H9 (cell line): ENCODE measurements at regions not wholly inside any gene's neighbourhood (a gene's known extent, or its start where the extent isn't known, plus 50 kb on each side); places are given as distances from the start of the nearest gene placed in this dataset.

ENCODE experiments used
- DNase-seq: peaks from one replicate; pipeline ENCODE4 v3.0.0-alpha.2; 2017
- H2AFZ ChIP-seq: one replicate; pipeline ENCODE4 v1.6.1; 2013; ENCODE audit warnings: mild to moderate bottlenecking, low read length, control low read depth, moderate library complexity
- H2AK5ac ChIP-seq: 2 replicates; pipeline ENCODE4 v1.6.1; 2013; ENCODE audit warnings: low read length, control low read depth, mixed read lengths; ENCODE audit not compliant: insufficient read length
- H2BK120ac ChIP-seq: one replicate; pipeline ENCODE4 v1.6.1; 2013; ENCODE audit warnings: low read depth, mild to moderate bottlenecking, low read length, control low read depth, inconsistent platforms; ENCODE audit not compliant: poor library complexity, severe bottlenecking
- H2BK12ac ChIP-seq: 2 replicates; pipeline ENCODE4 v1.6.1; 2013; ENCODE audit warnings: low read length, control low read depth, mixed read lengths, low read depth; ENCODE audit not compliant: insufficient read length
- H2BK15ac ChIP-seq: 2 replicates; pipeline ENCODE4 v1.6.1; 2013; ENCODE audit warnings: low read depth, low read length, control low read depth
- H2BK20ac ChIP-seq: one replicate; pipeline ENCODE4 v1.6.1; 2013; ENCODE audit warnings: low read depth, mild to moderate bottlenecking, low read length, control low read depth, inconsistent platforms; ENCODE audit not compliant: poor library complexity, severe bottlenecking
- H2BK5ac ChIP-seq: 2 replicates; pipeline ENCODE4 v1.6.1; 2013; ENCODE audit warnings: low read length, control low read depth, mixed read lengths; ENCODE audit not compliant: insufficient read length
- H3K14ac ChIP-seq: 2 replicates; pipeline ENCODE4 v1.6.1; 2013; ENCODE audit warnings: low read length, control low read depth; ENCODE audit not compliant: insufficient read depth
- H3K18ac ChIP-seq: 2 replicates; pipeline ENCODE4 v1.6.1; 2013; ENCODE audit warnings: low read depth, mild to moderate bottlenecking, mixed read lengths, low read length, control low read depth; ENCODE audit not compliant: insufficient read length
- H3K23ac ChIP-seq: 2 replicates; pipeline ENCODE4 v1.6.1; 2013; ENCODE audit warnings: low read length, control low read depth, mixed read lengths, low read depth; ENCODE audit not compliant: insufficient read length
- H3K23me2 ChIP-seq: 2 replicates; pipeline ENCODE4 v1.6.1; 2013; ENCODE audit warnings: low read depth, mild to moderate bottlenecking, mixed read lengths, low read length, control low read depth; ENCODE audit not compliant: insufficient read length, poor library complexity, severe bottlenecking
- H3K27ac ChIP-seq: 2 replicates; pipeline ENCODE4 v1.5.1; 2013; ENCODE audit warnings: low read length, control low read depth, mixed read lengths, low read depth; ENCODE audit not compliant: insufficient read length
- H3K27me3 ChIP-seq: 2 replicates; pipeline ENCODE4 v1.6.1; 2013; ENCODE audit warnings: low read length, control low read depth, inconsistent platforms; ENCODE audit not compliant: insufficient read depth
- H3K4ac ChIP-seq: 2 replicates; pipeline ENCODE4 v1.6.1; 2013; ENCODE audit warnings: low read depth, mild to moderate bottlenecking, control low read depth, inconsistent platforms, low read length, moderate library complexity
- H3K4me1 ChIP-seq: 2 replicates; pipeline ENCODE4 v1.6.1; 2013; ENCODE audit warnings: low read length, control low read depth, inconsistent platforms; ENCODE audit not compliant: insufficient read depth
- H3K4me2 ChIP-seq: 2 replicates; pipeline ENCODE4 v1.6.1; 2013; ENCODE audit warnings: low read length, control low read depth, mixed read lengths; ENCODE audit not compliant: insufficient read length, insufficient read depth
- H3K56ac ChIP-seq: 2 replicates; pipeline ENCODE4 v1.6.1; 2013; ENCODE audit warnings: low read depth, mild to moderate bottlenecking, mixed read lengths, low read length, control low read depth; ENCODE audit not compliant: insufficient read length
- H3K79me1 ChIP-seq: 2 replicates; pipeline ENCODE4 v1.6.1; 2013; ENCODE audit warnings: low read depth, mild to moderate bottlenecking, moderate library complexity, low read length, control low read depth, inconsistent platforms; ENCODE audit not compliant: insufficient read depth, poor library complexity, severe bottlenecking
- H3K79me2 ChIP-seq: 2 replicates; pipeline ENCODE4 v1.6.1; 2013; ENCODE audit warnings: low read length, control low read depth, inconsistent platforms; ENCODE audit not compliant: insufficient read depth
- H3K9ac ChIP-seq: 2 replicates; pipeline ENCODE4 v1.6.1; 2013; ENCODE audit warnings: low read length, control low read depth, mixed read lengths; ENCODE audit not compliant: insufficient read length; ENCODE audit errors: extremely low read depth
- H3K9me3 ChIP-seq: one replicate; pipeline ENCODE4 v1.6.1; 2013; ENCODE audit warnings: low read depth, low read length, inconsistent platforms; ENCODE audit not compliant: control insufficient read depth
- H3T11ph ChIP-seq: one replicate; pipeline ENCODE4 v1.6.1; 2013; ENCODE audit warnings: mild to moderate bottlenecking, low read length, control low read depth, inconsistent platforms
- H4K20me1 ChIP-seq: one replicate; pipeline ENCODE4 v1.6.1; 2013; ENCODE audit not compliant: control insufficient read depth, insufficient read length, insufficient read depth
- H4K5ac ChIP-seq: 2 replicates; pipeline ENCODE4 v1.6.1; 2013; ENCODE audit warnings: low read depth, mild to moderate bottlenecking, mixed read lengths, low read length, control low read depth; ENCODE audit not compliant: insufficient read length
- H4K8ac ChIP-seq: replicated peaks from 2 replicates; pipeline ENCODE4 v1.6.1; 2013; ENCODE audit warnings: low read length, control low read depth, mixed read lengths, low read depth; ENCODE audit not compliant: insufficient read length
- H4K91ac ChIP-seq: 2 replicates; pipeline ENCODE4 v1.6.1; 2013; ENCODE audit warnings: low read depth, mild to moderate bottlenecking, moderate library complexity, mixed read lengths, low read length, control low read depth; ENCODE audit not compliant: insufficient read length
- H3K27ac Mint-ChIP-seq, 3 experiments: 2 replicates in 2 of 3; 3 replicates in 1 of 3; pipeline ENCODE4 v1.8.0; 2020 to 2021; ENCODE audit warnings: mixed read lengths in 3 of 3, mild to moderate bottlenecking in 1 of 3, moderate library complexity in 1 of 3
- H3K27me3 Mint-ChIP-seq: 2 replicates; pipeline ENCODE4 v1.8.0; 2021; ENCODE audit warnings: low read depth, mild to moderate bottlenecking, moderate library complexity, mixed read lengths
- H3K36me3 Mint-ChIP-seq, 3 experiments: 2 replicates in 2 of 3; 3 replicates in 1 of 3; pipeline ENCODE4 v1.8.0; 2020 to 2021; ENCODE audit warnings: low read depth in 3 of 3, mixed read lengths in 3 of 3; ENCODE audit not compliant: insufficient read depth in 1 of 3
- H3K4me1 Mint-ChIP-seq, 2 experiments: 2 replicates each; pipeline ENCODE4 v1.8.0; 2020; ENCODE audit warnings: mixed read lengths in 2 of 2
- H3K4me3 Mint-ChIP-seq, 2 experiments: 2 replicates in 1 of 2; 3 replicates in 1 of 2; pipeline ENCODE4 v1.8.0; 2020 to 2021; ENCODE audit warnings: mild to moderate bottlenecking in 2 of 2, mixed read lengths in 2 of 2, moderate library complexity in 1 of 2
- H3K9me3 Mint-ChIP-seq, 2 experiments: 2 replicates in 1 of 2; 3 replicates in 1 of 2; pipeline ENCODE4 v1.8.0; 2020; ENCODE audit warnings: mild to moderate bottlenecking in 2 of 2, mixed read lengths in 2 of 2, moderate library complexity in 1 of 2
- WGBS: extraction: QIAGEN DNeasy Blood & Tissue Kit; methylation state at CpG from one replicate; pipeline ENCODE4 v1.1.7; 2013; ENCODE audit warnings: missing lambda C conversion rate, low lambda C conversion rate, mixed read lengths; ENCODE audit not compliant: insufficient read length; ENCODE audit errors: extremely low coverage; 5-methylcytosine and 5-hydroxymethylcytosine counted together
- TF ChIP-seq, protein P1 (sequence below): fragments of 200-600 bp; sonication (generic); conservative IDR thresholded peaks from 3 replicates; pipeline ENCODE4 v1.8.0; 2021; ENCODE audit warnings: antibody characterized with exemption, mild to moderate bottlenecking

DNA sequence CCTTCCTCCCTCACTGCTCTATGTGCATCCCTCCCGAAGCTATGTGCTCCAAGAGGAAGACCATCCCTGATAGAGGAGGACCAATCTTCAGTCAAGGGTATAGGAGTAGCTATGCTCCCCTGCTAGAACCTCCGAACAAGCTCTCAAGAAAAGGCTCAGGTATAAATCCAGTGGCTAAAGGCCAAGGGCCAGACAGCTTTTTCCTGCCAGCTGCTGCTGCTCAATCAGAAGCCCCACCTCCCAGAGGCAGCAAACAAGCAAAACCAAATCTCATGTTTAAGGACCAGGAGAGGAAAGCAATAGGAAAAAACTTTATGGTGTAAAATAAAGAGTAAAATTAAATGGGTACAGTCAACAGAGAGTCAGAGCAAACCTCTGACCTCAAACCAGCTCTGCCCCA is 187.2 kb downstream of the FGFR2 start:
- Histone ChIP-seq H3K4me2 (no peak overlapping the region), H3K4ac (no peak overlapping the region), H2BK5ac (no peak overlapping the region), H3K18ac (no peak overlapping the region), H2BK120ac (no peak overlapping the region), H2BK15ac (no peak overlapping the region), H2AK5ac (no peak overlapping the region), H3K27me3 (no peaks in the 10 kb centered on the region), H3K9ac (no peak overlapping the region), H2AFZ (no peak overlapping the region), H3T11ph (no peak overlapping the region), H3K27ac (no peak overlapping the region), H3K79me2 (no peaks in the 10 kb centered on the region), H3K79me1 (no peaks in the 10 kb centered on the region), H4K5ac (no peak overlapping the region), H3K9me3 (no peaks in the 10 kb centered on the region), H4K91ac (no peak overlapping the region), H3K23ac (no peak overlapping the region), H4K8ac (no peak overlapping the region), H2BK12ac (no peak overlapping the region), H3K23me2 (no peaks in the 10 kb centered on the region), H3K14ac (no peak overlapping the region), H3K4me1 (no peaks in the 10 kb centered on the region), H3K56ac (no peak overlapping the region), H4K20me1 (no peaks in the 10 kb centered on the region), H2BK20ac (no peak overlapping the region)
- Mint-ChIP-seq H3K36me3 (peaks cover 0 to 9% (median 3%) of the 10 kb centered on the region in 3 experiments; a peak in 2 of 7 replicates), H3K27me3 (0 out of 2 replicates have a peak, but pooled peaks cover 2% of the 10 kb centered on the region), H3K4me3 (no peak overlapping the region), H3K4me1 (peaks cover 3 to 10% of the 10 kb centered on the region in 2 experiments; a peak in 3 of 4 replicates), H3K27ac (no peak overlapping the region), H3K9me3 (peaks cover 7 to 8% of the 10 kb centered on the region in 2 experiments; a peak in 3 of 5 replicates)
- WGBS, result no CpG with 5 or more reads among the region's 2 CpGs
- DNase-seq, result no peak
- TF ChIP-seq, protein P1, sequence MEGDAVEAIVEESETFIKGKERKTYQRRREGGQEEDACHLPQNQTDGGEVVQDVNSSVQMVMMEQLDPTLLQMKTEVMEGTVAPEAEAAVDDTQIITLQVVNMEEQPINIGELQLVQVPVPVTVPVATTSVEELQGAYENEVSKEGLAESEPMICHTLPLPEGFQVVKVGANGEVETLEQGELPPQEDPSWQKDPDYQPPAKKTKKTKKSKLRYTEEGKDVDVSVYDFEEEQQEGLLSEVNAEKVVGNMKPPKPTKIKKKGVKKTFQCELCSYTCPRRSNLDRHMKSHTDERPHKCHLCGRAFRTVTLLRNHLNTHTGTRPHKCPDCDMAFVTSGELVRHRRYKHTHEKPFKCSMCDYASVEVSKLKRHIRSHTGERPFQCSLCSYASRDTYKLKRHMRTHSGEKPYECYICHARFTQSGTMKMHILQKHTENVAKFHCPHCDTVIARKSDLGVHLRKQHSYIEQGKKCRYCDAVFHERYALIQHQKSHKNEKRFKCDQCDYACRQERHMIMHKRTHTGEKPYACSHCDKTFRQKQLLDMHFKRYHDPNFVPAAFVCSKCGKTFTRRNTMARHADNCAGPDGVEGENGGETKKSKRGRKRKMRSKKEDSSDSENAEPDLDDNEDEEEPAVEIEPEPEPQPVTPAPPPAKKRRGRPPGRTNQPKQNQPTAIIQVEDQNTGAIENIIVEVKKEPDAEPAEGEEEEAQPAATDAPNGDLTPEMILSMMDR, result no peak
